ENCODE measurements at regions not wholly inside any gene's neighbourhood (a gene's known extent, or its start where the extent isn't known, plus 50 kb on each side); places are given as distances from the start of the nearest gene placed in this dataset.

GRCh38 chr2:215659650-215660049 lies 223.8 kb upstream of the FN1 start:
- ATAC-seq (replicated peaks in 1 of 2), result no peak
- H3K27ac Mint-ChIP-seq, result no peak overlapping the region
- H3K27me3 Mint-ChIP-seq (ENCODE audit: low read depth), result no peaks in the 10 kb centered on the region
- H3K36me3 Mint-ChIP-seq (ENCODE audit: insufficient read depth in 2 of 2), result no peaks in the 10 kb centered on the region
- H3K9me3 Mint-ChIP-seq, result no peaks in the 10 kb centered on the region
- no peak overlapping the region for H3K4me3 Mint-ChIP-seq
- H3K4me1 Mint-ChIP-seq (ENCODE audit: low read depth), result peaks cover 4% of the 10 kb centered on the region
- no peak for DNase-seq

- no peak for DNase-seq
- Mint-ChIP-seq H3K4me3 (no peak overlapping the region), H3K27ac (no peak overlapping the region), H3K9me3 (no peaks in the 10 kb centered on the region), H3K4me1 (ENCODE audit: low read depth) (no peaks in the 10 kb centered on the region), H3K36me3 (ENCODE audit: insufficient read depth in 2 of 2) (no peaks in the 10 kb centered on the region), H3K27me3 (ENCODE audit: low read depth) (no peaks in the 10 kb centered on the region)
- ATAC-seq (replicated peaks in 1 of 2), result no peak
Measured at GRCh38 chr2:215658635-215659305, 222.9 kb upstream of the FN1 start.

- Mint-ChIP-seq H3K36me3 (ENCODE audit: insufficient read depth in 2 of 2) (no peaks in the 10 kb centered on the region), H3K4me3 (no peak overlapping the region), H3K27ac (no peak overlapping the region), H3K4me1 (ENCODE audit: low read depth) (no peaks in the 10 kb centered on the region), H3K27me3 (ENCODE audit: low read depth) (no peaks in the 10 kb centered on the region), H3K9me3 (no peaks in the 10 kb centered on the region)
- no peak for ATAC-seq (replicated peaks in 1 of 2)
- DNase-seq, result no peak
Measured at GRCh38 chr2:215657844-215658243, 222.0 kb upstream of the FN1 start.

GRCh38 chr2:215654148-215654819 lies 218.4 kb upstream of the FN1 start:
- H3K27me3 Mint-ChIP-seq (ENCODE audit: low read depth), result peaks cover 7% of the 10 kb centered on the region
- no peaks in the 10 kb centered on the region for H3K9me3 Mint-ChIP-seq
- H3K36me3 Mint-ChIP-seq (ENCODE audit: insufficient read depth in 2 of 2), result no peaks in the 10 kb centered on the region
- H3K4me3 Mint-ChIP-seq, result no peak overlapping the region
- no peak for DNase-seq
- no peak overlapping the region for H3K27ac Mint-ChIP-seq
- no peak for ATAC-seq (replicated peaks in 1 of 2)
- no peaks in the 10 kb centered on the region for H3K4me1 Mint-ChIP-seq (ENCODE audit: low read depth)

- H3K27ac Mint-ChIP-seq, result no peak overlapping the region
- no peaks in the 10 kb centered on the region for H3K4me1 Mint-ChIP-seq (ENCODE audit: low read depth)
- H3K4me3 Mint-ChIP-seq, result no peak overlapping the region
- no peak for DNase-seq
- no peaks in the 10 kb centered on the region for H3K9me3 Mint-ChIP-seq
- H3K27me3 Mint-ChIP-seq (ENCODE audit: low read depth), result peaks cover 7% of the 10 kb centered on the region
- no peaks in the 10 kb centered on the region for H3K36me3 Mint-ChIP-seq (ENCODE audit: insufficient read depth in 2 of 2)
- no peak for ATAC-seq (replicated peaks in 1 of 2)
Measured at GRCh38 chr2:215653344-215654030, 217.6 kb upstream of the FN1 start.

GRCh38 chr2:215652388-215652787 lies 216.5 kb upstream of the FN1 start:
- H3K27ac Mint-ChIP-seq, result no peak overlapping the region
- no peaks in the 10 kb centered on the region for H3K4me1 Mint-ChIP-seq (ENCODE audit: low read depth)
- ATAC-seq (replicated peaks in 1 of 2), result no peak
- DNase-seq, result no peak
- H3K4me3 Mint-ChIP-seq, result no peak overlapping the region
- peaks cover 7% of the 10 kb centered on the region for H3K27me3 Mint-ChIP-seq (ENCODE audit: low read depth)
- no peaks in the 10 kb centered on the region for H3K9me3 Mint-ChIP-seq
- H3K36me3 Mint-ChIP-seq (ENCODE audit: insufficient read depth in 2 of 2), result no peaks in the 10 kb centered on the region

- Mint-ChIP-seq H3K36me3 (ENCODE audit: insufficient read depth in 2 of 2) (no peaks in the 10 kb centered on the region), H3K27me3 (ENCODE audit: low read depth) (peaks cover 7% of the 10 kb centered on the region), H3K4me1 (ENCODE audit: low read depth) (no peaks in the 10 kb centered on the region), H3K4me3 (no peak overlapping the region), H3K9me3 (no peaks in the 10 kb centered on the region), H3K27ac (no peak overlapping the region)
- no peak for DNase-seq
- no peak for ATAC-seq (replicated peaks in 1 of 2)
Measured at GRCh38 chr2:215651412-215651811, 215.5 kb upstream of the FN1 start.

- ATAC-seq (replicated peaks in 1 of 2), result no peak
- Mint-ChIP-seq H3K27me3 (ENCODE audit: low read depth) (no peaks in the 10 kb centered on the region), H3K4me1 (ENCODE audit: low read depth) (no peaks in the 10 kb centered on the region), H3K27ac (no peak overlapping the region), H3K9me3 (peaks cover 1 to 2% of the 10 kb centered on the region in 2 donors), H3K4me3 (no peak overlapping the region), H3K36me3 (ENCODE audit: insufficient read depth in 2 of 2) (no peaks in the 10 kb centered on the region)
- no peak for DNase-seq
Measured at GRCh38 chr2:215644233-215644897, 208.5 kb upstream of the FN1 start.

GRCh38 chr2:215638687-215639086 lies 202.8 kb upstream of the FN1 start:
- no peak for ATAC-seq (replicated peaks in 1 of 2)
- no peaks in the 10 kb centered on the region for H3K4me1 Mint-ChIP-seq (ENCODE audit: low read depth)
- no peaks in the 10 kb centered on the region for H3K27me3 Mint-ChIP-seq (ENCODE audit: low read depth)
- H3K4me3 Mint-ChIP-seq, result no peak overlapping the region
- no peak for DNase-seq
- peaks cover 2 to 8% of the 10 kb centered on the region in 2 donors for H3K36me3 Mint-ChIP-seq (ENCODE audit: insufficient read depth in 2 of 2)
- H3K9me3 Mint-ChIP-seq, result peaks cover 7 to 17% of the 10 kb centered on the region in 2 donors
- no peak overlapping the region for H3K27ac Mint-ChIP-seq

- no peak overlapping the region for H3K4me3 Mint-ChIP-seq
- H3K36me3 Mint-ChIP-seq (ENCODE audit: insufficient read depth in 2 of 2), result peaks cover 6 to 13% of the 10 kb centered on the region in 2 donors
- H3K27me3 Mint-ChIP-seq (ENCODE audit: low read depth), result no peaks in the 10 kb centered on the region
- H3K27ac Mint-ChIP-seq, result no peak overlapping the region
- DNase-seq (no peak), ATAC-seq (replicated peaks in 1 of 2) (no peak)
- peaks cover 14 to 25% of the 10 kb centered on the region in 2 donors for H3K9me3 Mint-ChIP-seq
- H3K4me1 Mint-ChIP-seq (ENCODE audit: low read depth), result no peaks in the 10 kb centered on the region
Measured at GRCh38 chr2:215637651-215638050, 201.8 kb upstream of the FN1 start.

GRCh38 chr2:215636816-215637215 lies 200.9 kb upstream of the FN1 start:
- Mint-ChIP-seq H3K4me3 (no peak overlapping the region), H3K4me1 (ENCODE audit: low read depth) (no peaks in the 10 kb centered on the region), H3K27me3 (ENCODE audit: low read depth) (no peaks in the 10 kb centered on the region), H3K27ac (no peak overlapping the region), H3K36me3 (ENCODE audit: insufficient read depth in 2 of 2) (peaks cover 6 to 14% of the 10 kb centered on the region in 2 donors), H3K9me3 (peaks cover 17 to 29% of the 10 kb centered on the region in 2 donors)
- DNase-seq (no peak), ATAC-seq (replicated peaks in 1 of 2) (no peak)

GRCh38 chr2:215635788-215636139 lies 199.9 kb upstream of the FN1 start:
- peaks cover 18 to 29% of the 10 kb centered on the region in 2 donors for H3K9me3 Mint-ChIP-seq
- DNase-seq (no peak), ATAC-seq (replicated peaks in 1 of 2) (no peak)
- no peaks in the 10 kb centered on the region for H3K4me1 Mint-ChIP-seq (ENCODE audit: low read depth)
- no peaks in the 10 kb centered on the region for H3K27me3 Mint-ChIP-seq (ENCODE audit: low read depth)
- H3K36me3 Mint-ChIP-seq (ENCODE audit: insufficient read depth in 2 of 2), result peaks cover 6 to 16% of the 10 kb centered on the region in 2 donors
- H3K4me3 Mint-ChIP-seq, result no peak overlapping the region
- H3K27ac Mint-ChIP-seq, result no peak overlapping the region

- Mint-ChIP-seq H3K27ac (no peak overlapping the region), H3K4me3 (no peak overlapping the region), H3K9me3 (peaks cover 18 to 32% of the 10 kb centered on the region in 2 donors), H3K27me3 (ENCODE audit: low read depth) (no peaks in the 10 kb centered on the region), H3K4me1 (ENCODE audit: low read depth) (no peaks in the 10 kb centered on the region), H3K36me3 (ENCODE audit: insufficient read depth in 2 of 2) (peaks cover 6 to 16% of the 10 kb centered on the region in 2 donors)
- ATAC-seq (replicated peaks in 1 of 2) (no peak), DNase-seq (no peak)
Measured at GRCh38 chr2:215635071-215635787, 199.4 kb upstream of the FN1 start.
